GM21515 (cell line): ENCODE measurements at regions not wholly inside any gene's neighbourhood (a gene's known extent, or its start where the extent isn't known, plus 50 kb on each side); places are given as distances from the start of the nearest gene placed in this dataset.
"Not testable (repeated sequence)": the region's sequence is repeated elsewhere in the genome, so short reads cannot be mapped to it uniquely, and the experiment has no call there.

Experiments
- ATAC-seq: cut with Tn5 transposase; IDR thresholded peaks from one replicate; pipeline ENCODE4 v1.9.1; 2021; ENCODE audit not compliant: unreplicated experiment

DNA sequence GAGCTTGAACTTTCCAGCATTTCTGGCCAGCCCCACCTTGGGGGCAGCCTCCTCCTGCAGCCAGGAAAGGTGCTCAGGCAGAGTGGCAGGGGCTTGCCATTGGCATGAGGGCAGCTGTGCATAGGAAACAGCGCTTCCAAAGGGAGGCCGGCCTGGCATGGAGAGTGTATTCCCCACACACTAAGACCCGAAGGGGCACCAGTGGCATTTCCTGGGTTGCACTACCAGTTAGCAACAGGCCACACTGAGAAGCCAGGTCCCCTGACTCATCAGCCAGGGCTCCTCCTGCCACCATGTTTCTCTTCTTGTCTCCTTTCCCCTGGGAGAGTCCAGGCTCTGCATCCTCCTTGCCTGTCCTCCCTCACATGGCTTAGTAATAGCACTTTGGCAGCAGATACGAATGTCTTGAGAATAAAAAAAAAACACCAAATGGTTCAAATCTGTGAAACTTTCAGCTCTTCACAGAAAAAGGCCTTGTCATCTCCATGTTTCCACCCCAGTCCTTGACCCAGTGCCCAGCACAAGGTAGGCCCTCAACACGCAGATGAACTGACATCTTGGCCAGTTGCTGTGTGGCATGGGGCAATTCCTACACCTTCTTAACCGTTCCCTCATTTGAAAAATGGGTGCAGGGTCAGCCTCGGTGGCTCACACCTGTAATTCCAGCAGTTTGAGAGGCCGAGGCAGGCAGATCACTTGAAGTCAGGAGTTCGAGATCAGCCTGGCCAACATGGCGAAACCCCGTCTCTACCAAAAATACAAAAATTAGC, 180.4 kb downstream of the SMAD6 start:
- ATAC-seq: no peak

DNA sequence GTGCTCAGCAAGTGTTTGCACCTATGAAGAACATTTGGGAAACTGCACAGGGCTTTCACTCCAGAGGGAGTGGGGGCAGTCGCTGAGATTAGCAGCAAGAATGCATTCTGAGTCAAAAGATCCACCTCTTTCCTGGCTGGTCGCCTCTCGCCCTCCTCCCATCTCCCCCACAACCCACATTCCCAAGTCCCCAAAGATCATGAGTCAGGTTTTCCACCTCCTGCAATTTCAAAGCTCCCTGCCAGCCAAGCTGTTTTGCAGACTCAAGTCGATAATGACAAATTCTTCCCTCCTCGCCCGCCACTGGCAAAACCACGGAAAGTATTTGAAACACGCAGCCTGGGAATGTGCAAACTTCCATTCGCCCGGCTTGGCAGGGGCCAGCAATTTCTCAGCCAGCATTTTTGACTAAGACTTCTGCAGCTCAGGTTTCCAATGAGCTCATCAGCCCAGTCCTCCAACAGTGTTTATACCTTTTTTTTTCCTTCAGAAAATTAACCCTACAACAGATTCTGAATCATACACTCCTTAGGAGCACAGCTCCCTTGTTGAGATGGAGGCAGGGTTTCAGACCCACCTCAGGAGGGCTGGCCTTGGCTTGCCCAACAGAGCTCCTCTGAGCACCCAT, 181.4 kb downstream of the SMAD6 start:
- ATAC-seq: no peak

DNA sequence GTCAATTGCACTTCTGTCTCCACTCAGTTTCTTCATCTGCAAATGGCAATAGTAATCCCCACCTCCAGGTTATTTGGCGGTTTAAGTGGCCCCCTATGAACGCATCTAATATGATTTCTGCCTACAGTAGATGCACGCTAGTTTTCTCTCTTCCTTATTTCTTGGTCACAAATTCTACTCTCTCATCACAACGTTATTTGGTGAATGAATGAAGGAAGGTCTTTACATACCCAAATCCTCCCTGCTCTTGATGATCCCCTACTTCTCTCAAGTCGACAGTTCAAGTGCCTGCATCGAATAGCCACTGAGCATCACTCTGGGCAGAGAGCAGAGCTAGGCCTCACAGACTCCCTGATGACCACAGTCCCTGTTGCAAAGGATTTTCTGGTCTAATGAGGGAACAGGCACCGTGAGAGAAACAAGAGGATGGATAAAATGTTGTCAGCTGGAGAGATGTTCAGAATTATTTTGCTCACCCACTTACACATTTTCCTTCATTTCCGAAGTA, 181.2 kb upstream of the SMAD3 start:
- ATAC-seq: no peak

DNA sequence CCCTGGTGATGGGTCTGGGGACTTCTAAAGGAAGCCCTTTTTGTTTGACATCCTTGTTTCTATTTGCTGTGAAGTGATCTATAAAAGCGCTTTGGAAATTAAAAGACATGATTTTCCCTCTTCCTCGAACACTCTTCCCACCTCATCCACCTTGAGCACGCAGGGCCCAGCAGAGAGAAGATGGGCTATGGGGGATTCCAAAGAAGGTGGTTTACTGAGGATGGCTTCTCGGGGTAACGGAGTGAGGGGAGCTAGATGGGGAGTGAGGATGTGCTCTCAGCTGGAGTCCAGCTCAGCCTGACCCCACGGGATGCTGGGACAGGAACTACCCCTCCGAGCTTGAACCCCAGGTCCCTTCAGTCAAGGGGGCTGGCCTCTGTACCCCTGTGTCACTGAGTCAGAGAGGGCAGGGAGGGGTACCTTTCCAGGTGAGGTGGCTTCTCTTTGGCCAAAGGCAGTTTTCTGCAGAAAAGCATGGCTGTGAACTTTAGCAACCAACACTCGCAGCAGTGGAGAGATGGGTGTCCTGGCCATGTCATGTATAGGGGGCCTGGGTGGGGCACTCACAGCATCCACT, 180.7 kb upstream of the SMAD3 start:
- no peak for ATAC-seq

DNA sequence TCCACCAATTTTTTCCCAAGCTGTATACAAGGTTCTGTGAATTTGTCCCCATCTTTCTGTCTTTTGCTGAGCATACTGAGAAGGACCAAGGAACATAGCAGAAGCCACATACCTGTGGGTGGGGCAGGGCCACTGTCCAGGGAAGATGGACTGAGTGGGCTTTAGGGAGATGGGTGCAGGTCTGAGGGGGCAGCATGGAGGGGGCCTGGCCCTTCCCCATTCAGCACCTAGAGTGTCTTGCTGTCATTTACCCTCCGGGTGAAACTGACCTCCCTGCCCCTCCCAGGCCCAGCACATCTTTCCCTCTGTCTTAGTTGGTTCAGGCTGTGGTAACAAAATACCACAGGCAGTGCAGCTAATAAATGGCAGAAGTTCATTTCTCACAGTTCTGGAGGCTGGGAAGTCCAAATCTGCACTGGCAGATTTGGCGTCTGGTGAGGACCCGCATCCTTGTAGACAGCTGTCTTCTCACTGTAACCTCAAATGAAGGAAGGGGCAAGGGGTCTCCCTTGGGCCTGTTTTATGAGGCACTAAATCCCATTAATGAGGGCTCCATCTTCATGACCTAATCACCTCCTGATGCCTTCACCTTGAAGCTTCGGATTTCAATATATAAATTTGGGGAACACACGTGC, 180.0 kb upstream of the SMAD3 start:
- ATAC-seq: no peak

DNA sequence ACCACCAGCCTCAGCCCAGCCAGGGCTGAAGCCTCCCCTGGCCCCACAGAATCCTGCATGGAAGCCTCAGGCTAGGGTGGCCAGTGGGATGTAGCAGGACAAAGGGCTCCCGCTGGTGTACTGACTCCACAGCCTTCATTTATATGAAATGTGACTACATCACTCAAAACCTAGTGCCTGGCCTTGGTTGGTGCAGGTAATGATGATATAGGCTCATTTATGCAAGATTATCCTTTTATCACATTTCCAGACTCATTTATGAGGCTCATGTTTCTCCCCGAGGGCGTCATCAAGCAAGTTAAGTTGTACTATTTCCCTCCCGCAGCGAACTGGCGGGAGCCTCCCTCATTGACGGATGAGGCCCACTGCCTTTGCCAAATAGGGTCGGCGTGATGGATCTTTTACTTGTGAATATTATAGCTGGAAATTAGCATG, 179.1 kb upstream of the SMAD3 start:
- no peak for ATAC-seq

DNA sequence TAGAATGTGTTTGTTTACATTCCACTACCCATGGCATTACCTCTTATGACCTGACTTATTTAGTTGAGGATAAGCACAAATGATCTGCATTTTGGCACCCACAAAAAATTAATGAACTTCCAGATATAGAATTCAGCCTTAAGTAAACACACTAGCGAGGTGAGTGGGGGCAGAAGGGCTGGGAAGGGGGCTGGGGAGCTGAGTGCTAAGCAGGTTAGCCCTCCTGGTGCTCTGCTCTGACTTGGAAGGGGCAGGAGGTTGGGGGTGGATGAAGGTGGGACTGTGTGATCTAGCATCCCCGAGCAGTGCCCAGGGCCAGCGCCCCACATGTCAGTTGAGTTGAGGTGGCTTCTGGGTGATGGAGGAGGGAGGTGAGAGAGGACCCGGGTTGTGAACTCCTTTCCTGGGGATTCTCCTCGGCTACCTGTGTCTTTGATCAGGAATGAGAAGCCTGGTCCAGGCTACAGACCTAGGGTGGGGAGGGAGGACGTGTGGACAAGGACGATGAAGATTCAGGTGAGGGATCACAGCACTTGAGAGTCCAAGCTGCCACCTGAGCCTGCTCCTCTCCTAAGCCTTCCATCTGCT, 178.6 kb upstream of the SMAD3 start:
- no peak for ATAC-seq

DNA sequence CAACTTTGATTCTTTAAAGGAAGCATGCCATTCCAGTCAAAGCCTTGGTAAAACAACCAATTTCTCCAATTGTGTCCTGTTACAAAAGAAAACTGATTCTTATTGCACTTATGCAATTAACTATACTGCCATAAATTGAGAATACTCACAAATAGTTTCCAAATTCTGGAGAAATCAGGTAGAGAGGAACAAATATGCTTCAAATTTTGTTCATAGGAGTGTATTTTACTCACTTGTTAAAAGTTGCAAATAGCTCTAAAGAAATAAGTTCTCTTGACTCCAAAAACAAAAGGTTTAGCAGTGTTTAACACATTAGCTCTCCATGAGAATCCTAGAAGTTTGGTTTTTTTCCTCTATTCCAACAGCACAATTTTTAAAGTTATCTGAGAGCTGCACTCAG, 176.1 kb upstream of the SMAD3 start:
- ATAC-seq: not testable (repeated sequence)

DNA sequence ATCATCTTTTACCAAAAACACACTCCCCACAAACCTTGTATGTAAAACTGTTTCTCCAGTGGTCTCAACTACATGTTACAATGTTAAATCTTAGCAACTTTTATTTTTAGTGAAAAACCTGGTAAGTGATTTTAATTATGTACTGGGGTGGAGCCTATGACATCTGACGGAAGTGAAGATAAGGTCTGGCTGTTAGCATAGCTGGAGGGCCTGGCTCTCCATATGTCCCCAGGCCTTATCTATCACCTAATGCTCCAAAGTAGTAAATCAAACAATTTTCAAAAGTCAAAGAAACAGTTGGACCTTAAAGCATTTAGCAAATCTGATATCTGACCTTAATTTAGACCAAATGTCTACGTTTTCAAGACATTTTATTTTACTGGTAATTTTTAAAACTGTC, 173.6 kb upstream of the SMAD3 start:
- no peak for ATAC-seq

DNA sequence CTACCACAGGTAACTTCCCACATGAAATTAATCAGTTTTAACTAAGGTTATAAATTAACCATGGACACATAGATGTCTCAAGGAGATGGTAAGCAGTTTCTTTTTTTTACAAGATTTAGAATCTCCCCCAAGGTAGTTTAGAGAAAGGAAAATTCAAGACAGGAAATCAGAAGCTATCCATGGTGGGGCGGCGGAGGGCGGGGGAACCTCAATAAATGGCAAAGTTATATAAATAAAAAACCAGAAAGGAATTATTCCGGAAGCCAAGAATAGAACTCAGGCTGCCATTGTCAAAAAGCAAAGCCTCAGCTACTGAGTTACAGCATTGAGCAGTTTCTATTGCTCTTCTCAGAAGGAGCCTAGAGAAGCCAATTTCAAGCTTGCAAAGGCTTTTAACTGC, 172.1 kb upstream of the SMAD3 start:
- ATAC-seq: no peak

DNA sequence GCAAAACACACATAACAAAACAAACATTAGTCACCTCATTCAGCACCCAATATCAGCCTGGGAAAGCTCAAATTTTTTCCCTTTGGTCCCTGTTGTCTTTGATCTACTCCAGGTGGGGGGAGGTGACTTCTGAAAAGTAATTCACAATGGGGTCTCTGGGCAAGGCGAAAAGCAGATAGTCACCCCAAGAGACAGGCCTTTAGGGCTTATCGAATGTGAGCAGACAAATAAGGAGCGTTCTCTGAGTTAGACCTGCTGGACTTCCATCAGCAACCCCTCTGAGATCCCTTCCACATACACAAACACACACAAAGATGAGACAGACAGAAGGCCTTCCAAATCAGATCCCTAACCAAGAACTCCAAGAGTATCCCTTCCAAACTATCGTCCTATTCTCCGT, 171.0 kb upstream of the SMAD3 start:
- no peak for ATAC-seq

DNA sequence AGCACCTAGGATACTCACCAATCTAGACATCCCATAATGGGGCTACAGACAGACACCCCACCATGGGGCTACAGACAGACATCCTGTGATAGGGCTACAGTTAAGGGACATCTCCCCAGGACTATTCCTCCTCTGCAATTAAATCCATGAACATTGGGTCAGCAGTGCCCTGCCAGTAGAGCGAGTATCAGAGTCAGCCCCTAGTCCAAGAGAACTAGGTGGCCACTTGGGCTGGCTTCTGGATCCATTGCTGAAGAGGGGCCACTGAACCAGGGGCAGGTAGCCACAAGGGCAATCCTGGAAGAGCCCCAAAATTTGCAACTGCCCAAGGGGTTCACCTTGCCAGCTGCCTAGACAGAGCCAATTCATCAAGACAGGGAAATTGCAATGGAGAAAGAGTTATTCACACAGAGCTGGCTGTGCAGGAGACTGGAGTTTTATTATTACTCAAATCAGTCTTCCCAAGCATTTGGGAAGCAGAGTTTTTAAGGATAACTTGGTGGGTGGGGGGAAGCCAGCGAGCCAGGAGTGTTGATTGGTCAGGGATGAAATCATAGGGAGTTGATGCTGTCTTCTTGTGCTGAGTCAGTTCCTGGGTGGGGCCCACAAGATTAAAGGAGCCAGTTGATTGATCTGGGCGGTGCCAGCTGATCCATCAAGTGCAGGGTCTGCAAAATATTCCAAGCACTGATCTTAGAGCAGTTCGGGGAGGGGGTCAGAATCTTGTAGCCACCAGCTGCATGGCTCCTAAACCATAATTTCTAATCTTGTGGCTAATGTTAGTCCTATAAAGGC, 170.2 kb upstream of the SMAD3 start:
- no peak for ATAC-seq

DNA sequence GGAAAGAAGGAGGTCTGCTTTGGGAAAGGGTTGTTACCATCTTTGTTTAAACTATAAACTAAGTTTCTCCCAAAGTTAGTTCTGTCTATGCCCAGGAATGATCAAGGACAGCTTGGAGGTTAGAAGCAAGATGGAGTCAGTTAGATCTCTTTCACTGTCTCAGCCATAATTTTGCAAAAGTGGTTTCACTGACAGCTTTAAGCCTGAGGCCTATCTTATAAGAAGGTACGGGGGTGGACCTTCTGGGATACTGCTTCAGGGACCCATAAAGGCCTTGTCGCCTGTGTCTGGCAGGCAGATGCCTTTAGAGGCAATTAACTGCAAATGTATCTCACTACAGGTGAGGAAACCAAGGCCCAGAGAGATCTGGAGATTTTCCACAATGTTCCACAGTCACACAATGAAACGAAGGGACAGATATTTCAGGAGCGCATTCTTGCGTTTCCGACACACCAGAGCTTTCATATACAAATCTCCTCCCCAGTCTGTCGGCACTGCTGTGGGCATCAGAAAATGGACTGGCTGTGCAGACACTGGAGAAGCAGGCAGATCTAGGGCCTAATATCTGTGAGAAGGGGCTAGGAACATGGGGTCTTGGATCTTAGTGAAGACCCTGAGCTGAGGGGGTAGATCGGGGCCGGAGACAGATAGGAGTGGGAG, 169.5 kb upstream of the SMAD3 start:
- ATAC-seq: no peak

DNA sequence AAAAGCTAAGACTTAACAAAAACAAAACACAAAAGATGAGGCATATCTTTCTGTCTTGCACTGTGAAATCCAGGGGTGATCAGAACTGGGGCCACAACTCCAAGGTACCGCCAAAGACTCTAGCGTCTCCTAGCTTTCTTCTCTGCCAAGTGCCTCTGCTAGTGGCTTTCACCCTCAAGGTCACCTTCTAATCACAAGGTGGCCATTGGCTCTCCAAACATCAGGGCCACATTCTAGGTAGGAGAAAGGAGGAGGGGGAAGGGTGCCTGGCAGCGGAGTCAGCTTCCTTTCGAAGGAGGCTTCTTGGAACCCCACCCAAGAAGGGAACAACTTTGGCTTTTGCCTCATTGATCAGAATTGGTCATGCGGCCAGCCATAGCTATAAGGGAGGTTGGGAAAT, 168.8 kb upstream of the SMAD3 start:
- ATAC-seq: no peak

DNA sequence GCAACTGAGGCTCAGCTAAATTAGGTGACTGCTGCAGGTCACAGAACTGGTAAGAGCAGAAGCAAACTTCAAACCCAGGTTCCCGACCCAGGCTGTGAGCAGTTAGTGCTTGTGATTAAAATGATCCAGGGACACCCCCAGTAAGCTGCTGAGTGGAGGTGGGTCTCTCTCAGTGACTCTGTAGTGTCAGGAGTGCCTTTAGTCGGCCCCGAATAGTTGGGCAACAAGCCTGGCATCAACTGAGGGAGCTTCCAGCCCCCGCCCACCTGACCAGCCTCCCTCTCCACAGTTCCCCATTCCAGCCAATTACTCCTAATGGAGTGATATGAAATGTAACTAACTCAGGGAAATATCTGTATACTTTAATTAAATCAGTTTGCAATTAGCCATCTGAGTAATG, 168.0 kb upstream of the SMAD3 start:
- no peak for ATAC-seq

DNA sequence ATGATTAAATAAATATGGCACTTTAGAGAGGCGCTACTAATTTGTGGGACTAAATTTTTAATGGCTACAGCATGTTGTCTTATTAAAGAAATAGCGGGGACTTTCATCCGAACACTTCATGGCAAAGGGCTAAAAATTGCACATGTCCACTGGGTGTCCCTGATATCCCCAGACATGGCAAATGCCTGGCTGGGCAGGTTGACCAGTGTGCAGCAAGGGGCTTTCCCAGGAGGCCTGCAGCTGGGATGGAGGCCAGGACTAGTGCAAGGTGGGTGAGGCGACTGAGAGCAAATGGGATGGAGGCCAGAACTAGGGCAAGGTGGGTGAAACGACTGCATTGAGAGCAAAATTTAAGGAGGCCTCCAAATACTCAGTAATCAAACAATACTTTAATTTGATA, 167.4 kb upstream of the SMAD3 start:
- ATAC-seq: no peak

DNA sequence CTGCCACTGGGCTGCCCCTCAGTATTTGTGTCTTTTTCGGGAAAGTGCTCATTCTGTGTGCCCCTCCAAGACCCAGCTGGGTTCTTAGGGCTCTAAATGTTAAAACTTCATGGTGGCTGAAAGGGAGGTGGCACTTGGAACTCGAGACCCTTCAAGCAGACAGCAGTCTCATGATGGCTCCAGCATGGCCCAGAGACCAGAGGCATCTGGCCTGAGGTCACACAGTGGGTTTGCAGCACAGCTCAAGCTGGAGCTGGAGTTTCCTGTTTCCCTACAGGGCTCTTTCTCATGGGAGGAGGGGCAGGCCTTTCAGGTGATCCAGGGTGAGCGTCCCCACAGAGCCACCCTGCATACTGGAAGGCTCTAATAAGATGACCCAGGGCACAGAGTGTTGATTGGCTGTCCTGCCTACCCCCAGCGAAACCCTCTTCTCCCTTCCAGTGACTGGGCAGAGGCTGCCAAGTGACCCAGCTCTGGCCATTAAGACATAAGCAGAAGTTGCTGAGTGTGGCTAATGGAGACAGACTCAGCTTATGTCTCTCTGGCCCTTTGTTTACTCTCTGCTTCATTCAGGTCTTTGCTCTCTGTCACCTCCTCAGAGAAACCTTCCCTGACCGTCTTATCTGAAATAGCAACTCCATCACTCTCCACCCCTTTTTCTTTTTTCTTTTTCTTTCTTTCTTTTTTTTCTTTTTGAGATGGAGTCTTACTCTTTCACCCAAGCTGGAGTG, 166.6 kb upstream of the SMAD3 start:
- no peak for ATAC-seq

DNA sequence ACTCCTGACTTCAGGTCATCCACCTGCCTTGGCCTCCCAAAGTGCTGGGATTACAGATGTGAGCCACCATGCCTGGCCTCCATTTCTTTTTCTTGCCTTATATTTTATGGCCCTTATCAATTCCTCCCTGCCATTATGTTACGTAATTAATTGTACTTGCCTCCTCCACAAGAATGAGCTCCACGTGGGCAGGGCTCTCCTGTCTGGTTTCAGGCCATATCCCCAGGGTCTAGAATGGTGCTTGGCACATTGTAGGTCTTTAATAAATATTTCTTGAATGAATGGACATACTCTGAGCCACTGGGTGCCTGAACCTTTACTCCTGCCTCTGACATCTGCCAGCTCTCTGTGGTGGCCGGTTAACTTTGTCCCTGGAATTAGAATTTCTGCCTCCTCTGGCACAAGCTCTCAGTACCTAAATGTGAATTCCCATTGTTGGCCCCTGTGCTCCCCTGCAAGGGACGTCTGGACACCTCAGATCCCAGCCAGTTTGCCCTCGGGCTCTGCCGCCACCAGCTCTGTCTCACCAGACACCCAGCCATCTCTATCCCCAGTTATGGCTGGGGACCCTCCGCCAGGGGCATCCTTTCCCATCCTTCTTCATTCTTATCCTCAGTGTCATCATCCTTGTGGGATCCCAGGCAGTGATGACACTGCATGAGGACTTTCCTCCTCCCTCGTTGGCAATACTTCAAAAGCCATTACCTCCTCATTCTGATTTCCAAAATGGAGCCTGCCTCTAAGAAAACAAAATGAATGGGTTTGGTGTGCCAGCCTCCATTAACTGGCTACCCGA, 165.6 kb upstream of the SMAD3 start:
- no peak for ATAC-seq
